H1 (cell line): ENCODE measurements at regions not wholly inside any gene's neighbourhood (a gene's known extent, or its start where the extent isn't known, plus 50 kb on each side); places are given as distances from the start of the nearest gene placed in this dataset.

ENCODE experiments used
- CTCF ChIA-PET: fragments of 300-600 bp; sonication (Branson Sonifier 250); formaldehyde crosslinking; loops from one replicate; lab custom pipeline; 2021; ENCODE audit not compliant: partially characterized antibody; lab: Charles Lee
- POLR2A ChIA-PET: fragments of 300-600 bp; sonication (Branson Sonifier 250); formaldehyde crosslinking; loops from one replicate; lab custom pipeline; 2021; ENCODE audit warnings: inconsistent platforms; ENCODE audit not compliant: partially characterized antibody; lab: Charles Lee
- DNase-seq, 2 experiments: peaks; one replicate each; pipeline versions ENCODE4 v3.0.0 to v3.0.0-alpha.2; 2010 to 2022; ENCODE audit warnings: low spot score in 2 of 2, low read depth in 1 of 2, mixed read lengths in 1 of 2
- FAIRE-seq: peaks from 2 replicates; lab custom pipeline; 2011; peaks lifted over from hg19 to GRCh38; lab: Jason Lieb, UNC
- H2AFZ ChIP-seq: 2 replicates; pipeline ENCODE4 v1.8.1; 2012; ENCODE audit warnings: low read length, inconsistent platforms
- H2AK5ac ChIP-seq: 2 replicates; pipeline ENCODE4 v1.6.1; 2013; ENCODE audit warnings: low read depth, low read length
- H2BK120ac ChIP-seq: replicated peaks from 2 replicates; pipeline ENCODE3; 2013; ENCODE audit warnings: low read depth, low read length, inconsistent platforms
- H2BK12ac ChIP-seq: 2 replicates; pipeline ENCODE4 v1.6.1; 2013; ENCODE audit warnings: low read depth, low read length
- H2BK15ac ChIP-seq: 2 replicates; pipeline ENCODE4 v1.6.1; 2013; ENCODE audit warnings: low read length
- H2BK20ac ChIP-seq: 2 replicates; pipeline ENCODE4 v1.6.1; 2013; ENCODE audit warnings: low read length
- H2BK5ac ChIP-seq: 2 replicates; pipeline ENCODE4 v1.6.1; 2013; ENCODE audit warnings: low read depth, low read length
- H3K14ac ChIP-seq: 2 replicates; pipeline ENCODE4 v1.6.1; 2013; ENCODE audit warnings: inconsistent platforms; ENCODE audit not compliant: insufficient read length
- H3K18ac ChIP-seq: 2 replicates; pipeline ENCODE4 v1.6.1; 2013; ENCODE audit warnings: low read length; ENCODE audit errors: extremely low read depth
- H3K23ac ChIP-seq: 2 replicates; pipeline ENCODE4 v1.6.1; 2013; ENCODE audit warnings: inconsistent platforms; ENCODE audit not compliant: insufficient read length
- H3K23me2 ChIP-seq: 2 replicates; pipeline ENCODE4 v1.6.1; 2013; ENCODE audit warnings: low read depth, low read length
- H3K27ac ChIP-seq: 2 replicates; pipeline ENCODE4 v1.6.1; 2011; ENCODE audit warnings: low read depth, low read length, inconsistent platforms
- H3K27me3 ChIP-seq, 4 experiments: replicated peaks in 1 of 4; 1 replicate in 1 of 4; 2 replicates in 3 of 4; pipeline versions ENCODE4 v1.6.1 to v1.8.1; 2011 to 2013; ENCODE audit warnings: low read length in 3 of 4, mild to moderate bottlenecking in 3 of 4, inconsistent platforms in 2 of 4, mixed read lengths in 2 of 4, moderate library complexity in 1 of 4; ENCODE audit not compliant: control insufficient read depth in 3 of 4, insufficient read depth in 3 of 4; ENCODE audit errors: extremely low read depth in 1 of 4
- H3K36me3 ChIP-seq, 4 experiments: 2 replicates each; pipeline versions ENCODE4 v1.6.1 to v1.8.1; 2011 to 2013; ENCODE audit warnings: mild to moderate bottlenecking in 4 of 4, low read length in 3 of 4, moderate library complexity in 2 of 4, control low read depth in 1 of 4, inconsistent platforms in 1 of 4; ENCODE audit not compliant: insufficient read depth in 4 of 4, control insufficient read depth in 2 of 4
- H3K4ac ChIP-seq: replicated peaks from 2 replicates; pipeline ENCODE3; 2013; ENCODE audit warnings: low read length, low read depth, mixed read lengths, inconsistent platforms; ENCODE audit not compliant: insufficient read length
- H3K4me1 ChIP-seq, 4 experiments: replicated peaks in 1 of 4; 1 replicate in 1 of 4; 2 replicates in 3 of 4; pipeline versions ENCODE4 v1.6.1 to v1.8.1; 2011 to 2013; ENCODE audit warnings: low read length in 3 of 4, inconsistent platforms in 2 of 4, mixed read lengths in 1 of 4; ENCODE audit not compliant: insufficient read depth in 4 of 4, control insufficient read depth in 3 of 4
- H3K4me2 ChIP-seq, 2 experiments: 2 replicates each; pipeline versions ENCODE4 v1.6.1 to v1.8.1; 2011 to 2013; ENCODE audit warnings: low read depth in 2 of 2, low read length in 2 of 2, control low read depth in 1 of 2, inconsistent platforms in 1 of 2, mild to moderate bottlenecking in 1 of 2; ENCODE audit not compliant: insufficient read depth in 1 of 2
- H3K4me3 ChIP-seq, 4 experiments: fragments of 200-600, 300-600 bp in 1 of 4; sonication (generic), shearing (Covaris generic), sonication (Bioruptor Twin) in 1 of 4; 2 replicates each; pipeline versions ENCODE4 v1.5.1 to v1.8.1; 2011 to 2016; ENCODE audit warnings: low read length in 4 of 4, low read depth in 3 of 4, control low read depth in 2 of 4, inconsistent platforms in 2 of 4, mild to moderate bottlenecking in 2 of 4, mixed read lengths in 1 of 4, moderate library complexity in 1 of 4; ENCODE audit not compliant: insufficient read depth in 2 of 4; ENCODE audit errors: extremely low read depth in 1 of 4
- H3K56ac ChIP-seq: replicated peaks from 2 replicates; pipeline ENCODE3; 2013; ENCODE audit warnings: low read depth, mild to moderate bottlenecking, mixed read lengths, low read length, inconsistent platforms; ENCODE audit not compliant: insufficient read length
- H3K79me1 ChIP-seq: 2 replicates; pipeline ENCODE4 v1.6.1; 2013; ENCODE audit warnings: low read depth, low read length, control low read depth
- H3K79me2 ChIP-seq, 2 experiments: 2 replicates each; pipeline versions ENCODE4 v1.6.1 to v1.8.1; 2012 to 2013; ENCODE audit warnings: low read length in 2 of 2, mild to moderate bottlenecking in 2 of 2, inconsistent platforms in 1 of 2; ENCODE audit not compliant: insufficient read depth in 2 of 2, control insufficient read depth in 1 of 2
- H3K9ac ChIP-seq, 4 experiments: replicated peaks in 1 of 4; 1 replicate in 1 of 4; 2 replicates in 3 of 4; pipeline versions ENCODE4 v1.6.1 to v1.8.1; 2011 to 2013; ENCODE audit warnings: low read depth in 3 of 4, low read length in 3 of 4, control low read depth in 2 of 4, mild to moderate bottlenecking in 2 of 4, moderate library complexity in 2 of 4, inconsistent platforms in 1 of 4; ENCODE audit errors: extremely low read depth in 1 of 4
- H3K9me3 ChIP-seq, 2 experiments: 2 replicates each; pipeline versions ENCODE4 v1.6.1 to v1.8.1; 2012 to 2013; ENCODE audit warnings: mild to moderate bottlenecking in 2 of 2, moderate library complexity in 2 of 2, control low read depth in 1 of 2, inconsistent platforms in 1 of 2, low read depth in 1 of 2, low read length in 1 of 2, mixed read lengths in 1 of 2; ENCODE audit not compliant: insufficient read depth in 2 of 2
- H4K20me1 ChIP-seq, 2 experiments: replicated peaks in 1 of 2; 2 replicates each; pipeline versions ENCODE3 to v1.8.1; 2011 to 2013; ENCODE audit warnings: inconsistent platforms in 2 of 2, low read length in 2 of 2, mild to moderate bottlenecking in 1 of 2; ENCODE audit not compliant: insufficient read depth in 2 of 2, control insufficient read depth in 1 of 2
- H4K5ac ChIP-seq: 2 replicates; pipeline ENCODE4 v1.6.1; 2013; ENCODE audit warnings: low read length, low read depth, mixed read lengths, inconsistent platforms; ENCODE audit not compliant: insufficient read length
- H4K8ac ChIP-seq: 2 replicates; pipeline ENCODE4 v1.8.0; 2013; ENCODE audit warnings: mild to moderate bottlenecking, moderate library complexity, low read length, inconsistent platforms; ENCODE audit not compliant: insufficient read depth; ENCODE audit errors: extremely low read depth
- H4K91ac ChIP-seq: replicated peaks from 2 replicates; pipeline ENCODE3; 2013; ENCODE audit warnings: low read length, mixed read lengths, inconsistent platforms; ENCODE audit not compliant: insufficient read length
- WGBS, 2 experiments: shearing (Covaris generic) in 1 of 2; methylation state at CpG; one replicate each; pipeline versions ENCODE4 v1.1.6 to v1.1.7; 2013 to 2015; ENCODE audit warnings: low lambda C conversion rate in 2 of 2, mixed read lengths in 2 of 2, inconsistent platforms in 1 of 2, low coverage in 1 of 2, missing lambda C conversion rate in 1 of 2; ENCODE audit not compliant: insufficient replicate concordance in 2 of 2, insufficient coverage in 1 of 2, insufficient read length in 1 of 2; ENCODE audit errors: extremely low coverage in 1 of 2, missing lambda C conversion rate in 1 of 2; 5-methylcytosine and 5-hydroxymethylcytosine counted together

GRCh38 chr5:107168848-107169752 is 501.6 kb downstream of the EFNA5 start:
- CTCF ChIA-PET: interaction anchor here (0.6 to 1.0 kb wide), 4 partner anchors 10 to 1005 kb away, joined by 3 to 4 read pairs (median 3); no protein-coding TSS in a partner anchor

More at GRCh38 chr5:107168848-107169752, 501.6 kb downstream of the EFNA5 start:
- Histone ChIP-seq H3K9me3 (peaks cover 14 to 18% of the 10 kb centered on the region in 2 experiments), H4K91ac (no peak overlapping the region), H2AK5ac (no peak overlapping the region), H2BK15ac (no peak overlapping the region), H3K56ac (no peak overlapping the region), H4K5ac (no peak overlapping the region), H3K36me3 (peaks cover 0 to 4% (median 0%) of the 10 kb centered on the region in 4 experiments; a peak in 2 of 8 replicates), H2BK120ac (no peak overlapping the region), H3K27ac (no peak overlapping the region), H3K9ac (no peak overlapping the region), H3K4me2 (no peak overlapping the region), H3K79me1 (no peaks in the 10 kb centered on the region), H3K18ac (no peak overlapping the region), H3K23ac (no peak overlapping the region), H2AFZ (no peak overlapping the region), H3K27me3 (no peaks in the 10 kb centered on the region), H3K79me2 (no peaks in the 10 kb centered on the region), H2BK12ac (no peak overlapping the region), H3K4me3 (no peak overlapping the region), H2BK20ac (no peak overlapping the region), H3K14ac (no peak overlapping the region), H3K23me2 (no peaks in the 10 kb centered on the region), H3K4me1 (no peaks in the 10 kb centered on the region), H4K20me1 (no peaks in the 10 kb centered on the region), H2BK5ac (no peak overlapping the region), H3K4ac (no peak overlapping the region), H4K8ac (no peak overlapping the region)
- WGBS, 2 experiments: 92% methylated on average over 8 of the region's 8 CpGs; no CpG with 5 or more reads in 1 of the 2 experiments
- DNase-seq (no peak), FAIRE-seq (no peak)
- POLR2A ChIA-PET: no interaction called here
